LNCaP clone FGC (cell line): ENCODE measurements at regions not wholly inside any gene's neighbourhood (a gene's known extent, or its start where the extent isn't known, plus 50 kb on each side); places are given as distances from the start of the nearest gene placed in this dataset.

Source experiments
- DNase-seq: peaks from one replicate; pipeline ENCODE4 v3.0.0-alpha.2; 2011; ENCODE audit warnings: low read depth
- H3K4me3 ChIP-seq: 2 replicates; pipeline ENCODE4 v1.5.1; 2011; ENCODE audit warnings: mild to moderate bottlenecking, low read depth, low read length, control low read depth
- CTCF ChIP-seq: IDR thresholded peaks from 2 replicates; pipeline ENCODE4 v1.5.1; 2012; ENCODE audit warnings: mild to moderate bottlenecking; ENCODE audit not compliant: control insufficient read depth, insufficient read depth; ENCODE audit errors: extremely low read depth

GRCh38 chr1:30049748-30050296, 673.6 kb downstream of the MATN1 start:
- DNase-seq = no peak
- no peak for TF ChIP-seq CTCF
- H3K4me3 ChIP-seq = no peak overlapping the region

- no peak for TF ChIP-seq CTCF
- no peak overlapping the region for H3K4me3 ChIP-seq
- no peak for DNase-seq
Measured at GRCh38 chr1:30048905-30049304, 674.5 kb downstream of the MATN1 start.

GRCh38 chr1:30047576-30047975, 675.8 kb downstream of the MATN1 start:
- no peak overlapping the region for H3K4me3 ChIP-seq
- no peak for DNase-seq
- no peak for TF ChIP-seq CTCF

- no peak for DNase-seq
- no peak for TF ChIP-seq CTCF
Measured at GRCh38 chr1:30046751-30047150, 676.6 kb downstream of the MATN1 start.

GRCh38 chr1:30045304-30046090, 677.9 kb downstream of the MATN1 start:
- DNase-seq = no peak
- H3K4me3 ChIP-seq = no peak overlapping the region
- no peak for TF ChIP-seq CTCF

More at GRCh38 chr1:30046751-30047150, 676.6 kb downstream of the MATN1 start:
- H3K4me3 ChIP-seq = no peak overlapping the region

GRCh38 chr1:30044656-30045144, 678.7 kb downstream of the MATN1 start:
- DNase-seq = no peak
- no peak for TF ChIP-seq CTCF
- H3K4me3 ChIP-seq = no peak overlapping the region
